ENCODE measurements at regions not wholly inside any gene's neighbourhood (a gene's known extent, or its start where the extent isn't known, plus 50 kb on each side); places are given as distances from the start of the nearest gene placed in this dataset.

DNA sequence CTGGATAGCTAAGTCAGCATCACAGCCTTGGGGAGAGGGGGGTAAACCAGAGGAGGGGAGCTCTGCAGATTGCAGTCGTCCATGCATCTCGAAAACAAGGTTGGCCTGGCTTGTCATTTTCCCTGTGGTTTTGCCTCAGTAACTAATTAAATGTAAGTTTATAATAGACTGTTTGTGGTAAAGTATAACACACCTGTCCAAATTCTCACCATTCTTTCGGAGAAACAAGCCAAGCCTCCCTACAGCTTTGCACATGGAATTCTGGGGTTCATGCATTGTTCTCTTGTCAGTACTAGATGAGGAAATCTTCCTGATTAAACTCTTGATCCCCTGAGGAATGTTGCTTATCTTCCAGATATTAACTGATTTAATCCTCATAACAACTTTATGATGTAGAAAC lies 1065.2 kb upstream of the FAM98A start:
- H3K27ac ChIP-seq (ENCODE audit: low read depth in 1 of 3, low read length in 2 of 3): no peak overlapping the region
- H3K4me3 ChIP-seq (ENCODE audit: low read depth in 1 of 3, low read length in 3 of 3): no peak overlapping the region
- DNase-seq: no peak
- H3K4me1 ChIP-seq (ENCODE audit: control insufficient read depth in 3 of 3, insufficient read depth in 2 of 3, low read depth in 1 of 3, low read length in 2 of 3): no peaks in the 10 kb centered on the region
- 61 to 72% (median 69%) methylated on average over 3 of the region's 3 CpGs for WGBS, 3 donors
- no peaks in the 10 kb centered on the region for H3K9me3 ChIP-seq (ENCODE audit: control insufficient read depth in 2 of 2, insufficient read depth in 1 of 2, low read depth in 1 of 2, low read length in 1 of 2)
- no peak for FAIRE-seq
- no peaks in the 10 kb centered on the region for H3K36me3 ChIP-seq (ENCODE audit: control insufficient read depth in 3 of 3, insufficient read depth in 2 of 3, low read depth in 1 of 3, low read length in 3 of 3)
- no peaks in the 10 kb centered on the region for H3K27me3 ChIP-seq (ENCODE audit: control insufficient read depth in 3 of 3, insufficient read depth in 3 of 3, low read length in 3 of 3)

DNA sequence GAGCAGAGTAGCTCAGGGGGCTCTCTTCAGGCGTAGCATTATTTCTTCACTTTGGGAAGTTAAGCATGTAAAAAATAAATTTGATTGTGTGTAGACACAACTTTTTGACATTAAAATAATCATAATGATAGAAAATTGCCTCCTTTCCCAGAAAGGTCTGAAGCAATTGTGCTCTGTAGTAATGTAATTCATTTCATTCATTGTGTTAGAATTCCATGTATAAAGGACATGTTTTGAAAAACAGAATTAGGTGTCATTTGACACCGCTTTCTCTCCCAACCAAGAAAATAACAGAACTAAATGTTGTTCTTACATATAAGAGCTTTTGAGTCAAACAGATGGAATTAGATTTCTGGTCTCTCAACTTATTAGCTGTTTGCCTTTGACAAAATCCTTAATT lies 1064.2 kb upstream of the FAM98A start:
- Histone ChIP-seq H3K27me3 (ENCODE audit: control insufficient read depth in 3 of 3, insufficient read depth in 3 of 3, low read length in 3 of 3) (no peaks in the 10 kb centered on the region), H3K4me1 (ENCODE audit: control insufficient read depth in 3 of 3, insufficient read depth in 2 of 3, low read depth in 1 of 3, low read length in 2 of 3) (no peaks in the 10 kb centered on the region), H3K9me3 (ENCODE audit: control insufficient read depth in 2 of 2, insufficient read depth in 1 of 2, low read depth in 1 of 2, low read length in 1 of 2) (no peaks in the 10 kb centered on the region), H3K27ac (ENCODE audit: low read depth in 1 of 3, low read length in 2 of 3) (no peak overlapping the region), H3K36me3 (ENCODE audit: control insufficient read depth in 3 of 3, insufficient read depth in 2 of 3, low read depth in 1 of 3, low read length in 3 of 3) (no peaks in the 10 kb centered on the region), H3K4me3 (ENCODE audit: low read depth in 1 of 3, low read length in 3 of 3) (no peak overlapping the region)
- no peak for FAIRE-seq
- DNase-seq: no peak
- 79 to 87% (median 81%) methylated on average over 2 of the region's 2 CpGs for WGBS, 3 donors

DNA sequence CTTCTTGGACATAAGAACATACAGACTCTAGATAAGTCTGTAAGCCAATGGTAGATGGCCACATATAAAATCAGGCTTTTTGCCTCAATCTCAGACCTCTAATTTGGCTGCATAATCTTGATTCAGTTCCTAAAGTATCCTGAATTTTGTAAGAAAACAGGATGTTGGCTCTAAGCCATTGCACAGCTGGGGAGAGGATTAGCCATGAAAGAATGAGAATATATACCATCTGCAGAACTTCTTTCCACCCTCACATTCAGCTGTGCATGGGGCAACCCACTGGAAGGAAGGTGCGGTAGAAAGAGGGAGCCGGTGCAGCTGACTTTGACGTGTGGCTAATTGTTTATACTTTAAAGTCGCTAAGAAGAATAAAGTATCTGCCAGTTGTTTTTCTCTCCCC lies 1061.6 kb upstream of the FAM98A start:
- H3K9me3 ChIP-seq (ENCODE audit: control insufficient read depth in 2 of 2, insufficient read depth in 1 of 2, low read depth in 1 of 2, low read length in 1 of 2): no peaks in the 10 kb centered on the region
- H3K4me1 ChIP-seq (ENCODE audit: control insufficient read depth in 3 of 3, insufficient read depth in 2 of 3, low read depth in 1 of 3, low read length in 2 of 3): no peaks in the 10 kb centered on the region
- 54 to 88% (median 81%) methylated on average over 4 of the region's 4 CpGs for WGBS, 3 donors
- H3K36me3 ChIP-seq (ENCODE audit: control insufficient read depth in 3 of 3, insufficient read depth in 2 of 3, low read depth in 1 of 3, low read length in 3 of 3): no peaks in the 10 kb centered on the region
- no peaks in the 10 kb centered on the region for H3K27me3 ChIP-seq (ENCODE audit: control insufficient read depth in 3 of 3, insufficient read depth in 3 of 3, low read length in 3 of 3)
- H3K27ac ChIP-seq (ENCODE audit: low read depth in 1 of 3, low read length in 2 of 3): no peak overlapping the region
- H3K4me3 ChIP-seq (ENCODE audit: low read depth in 1 of 3, low read length in 3 of 3): no peak overlapping the region
- FAIRE-seq (no peak), DNase-seq (no peak)

DNA sequence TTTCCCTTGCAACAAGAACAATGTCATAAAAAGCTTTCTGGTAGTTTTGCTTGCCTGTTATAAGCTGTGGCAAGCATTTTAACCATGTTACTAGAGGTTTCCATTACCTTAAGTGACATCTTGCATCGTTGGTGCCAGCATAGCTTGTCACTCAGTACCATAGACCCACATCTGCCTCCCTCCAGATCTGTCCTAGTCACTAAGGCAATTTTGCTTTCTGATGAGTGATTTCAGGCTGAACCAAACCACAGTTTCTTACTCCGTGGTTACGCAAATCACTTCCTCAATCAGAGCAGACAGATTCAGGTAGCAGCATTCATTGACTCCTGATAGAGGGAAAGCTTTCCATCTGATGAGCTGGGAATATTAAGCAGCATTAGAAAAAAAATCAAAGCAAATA lies 1057.5 kb upstream of the FAM98A start:
- no peak for DNase-seq
- Histone ChIP-seq H3K9me3 (ENCODE audit: control insufficient read depth in 2 of 2, insufficient read depth in 1 of 2, low read depth in 1 of 2, low read length in 1 of 2) (no peaks in the 10 kb centered on the region), H3K36me3 (ENCODE audit: control insufficient read depth in 3 of 3, insufficient read depth in 2 of 3, low read depth in 1 of 3, low read length in 3 of 3) (no peaks in the 10 kb centered on the region), H3K4me1 (ENCODE audit: control insufficient read depth in 3 of 3, insufficient read depth in 2 of 3, low read depth in 1 of 3, low read length in 2 of 3) (no peaks in the 10 kb centered on the region), H3K27ac (ENCODE audit: low read depth in 1 of 3, low read length in 2 of 3) (no peak overlapping the region), H3K27me3 (ENCODE audit: control insufficient read depth in 3 of 3, insufficient read depth in 3 of 3, low read length in 3 of 3) (no peaks in the 10 kb centered on the region), H3K4me3 (ENCODE audit: low read depth in 1 of 3, low read length in 3 of 3) (no peak overlapping the region)
- FAIRE-seq: no peak
- WGBS, 3 donors: 72 to 76% (median 73%) methylated on average over 3 of the region's 3 CpGs

DNA sequence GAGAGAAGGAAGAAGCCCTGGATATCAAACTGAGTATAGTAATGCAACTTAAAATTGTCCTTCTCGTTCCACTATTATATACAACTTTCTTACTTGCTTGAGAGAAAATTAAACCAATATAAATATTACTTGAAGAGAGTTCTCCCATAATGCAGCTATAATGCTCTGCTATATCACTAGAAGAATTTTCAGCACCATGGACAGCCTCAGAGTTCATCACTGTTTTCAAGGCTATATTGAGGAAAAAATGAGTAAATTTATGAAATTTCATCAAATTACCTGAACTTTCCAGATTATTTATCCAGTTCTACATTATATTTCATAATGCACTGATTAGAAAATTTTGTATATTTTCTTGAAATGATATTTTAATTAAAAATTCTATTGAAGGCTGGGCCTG lies 1053.5 kb upstream of the FAM98A start:
- H3K4me3 ChIP-seq (ENCODE audit: low read depth in 1 of 3, low read length in 3 of 3): no peak overlapping the region
- no peaks in the 10 kb centered on the region for H3K27me3 ChIP-seq (ENCODE audit: control insufficient read depth in 3 of 3, insufficient read depth in 3 of 3, low read length in 3 of 3)
- no peak for FAIRE-seq
- no peaks in the 10 kb centered on the region for H3K4me1 ChIP-seq (ENCODE audit: control insufficient read depth in 3 of 3, insufficient read depth in 2 of 3, low read depth in 1 of 3, low read length in 2 of 3)
- peak in 1 of 2 donors; percentile 16 for DNase-seq
- WGBS, 3 donors: 59 to 73% (median 60%) methylated on average over 1 of the region's 1 CpG
- no peak overlapping the region for H3K27ac ChIP-seq (ENCODE audit: low read depth in 1 of 3, low read length in 2 of 3)
- no peaks in the 10 kb centered on the region for H3K9me3 ChIP-seq (ENCODE audit: control insufficient read depth in 2 of 2, insufficient read depth in 1 of 2, low read depth in 1 of 2, low read length in 1 of 2)
- H3K36me3 ChIP-seq (ENCODE audit: control insufficient read depth in 3 of 3, insufficient read depth in 2 of 3, low read depth in 1 of 3, low read length in 3 of 3): no peaks in the 10 kb centered on the region

DNA sequence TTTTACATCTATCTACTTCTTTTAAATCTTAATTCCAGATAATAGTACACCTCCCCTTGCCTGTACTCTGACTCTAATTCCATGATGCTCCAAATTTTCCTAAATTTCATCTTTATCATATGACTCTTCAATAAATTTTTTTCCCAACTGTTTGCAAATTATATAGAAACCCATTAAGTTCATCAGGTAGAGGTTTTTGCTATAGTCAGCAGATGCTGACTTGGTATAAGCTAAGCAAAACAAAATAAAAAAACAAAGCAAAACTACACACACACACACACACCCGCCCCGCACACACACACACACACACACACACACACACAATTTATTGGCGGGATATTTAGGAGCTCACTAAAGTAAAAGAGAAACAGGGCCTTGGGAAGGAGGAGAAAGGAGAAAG lies 1047.8 kb upstream of the FAM98A start:
- no peak overlapping the region for H3K27ac ChIP-seq (ENCODE audit: low read depth in 1 of 3, low read length in 2 of 3)
- WGBS, 3 donors: 89 to 94% (median 91%) methylated on average over 3 of the region's 3 CpGs
- no peak overlapping the region for H3K4me3 ChIP-seq (ENCODE audit: low read depth in 1 of 3, low read length in 3 of 3)
- no peaks in the 10 kb centered on the region for H3K27me3 ChIP-seq (ENCODE audit: control insufficient read depth in 3 of 3, insufficient read depth in 3 of 3, low read length in 3 of 3)
- no peaks in the 10 kb centered on the region for H3K4me1 ChIP-seq (ENCODE audit: control insufficient read depth in 3 of 3, insufficient read depth in 2 of 3, low read depth in 1 of 3, low read length in 2 of 3)
- H3K36me3 ChIP-seq (ENCODE audit: control insufficient read depth in 3 of 3, insufficient read depth in 2 of 3, low read depth in 1 of 3, low read length in 3 of 3): no peaks in the 10 kb centered on the region
- H3K9me3 ChIP-seq (ENCODE audit: control insufficient read depth in 2 of 2, insufficient read depth in 1 of 2, low read depth in 1 of 2, low read length in 1 of 2): no peaks in the 10 kb centered on the region
- FAIRE-seq (no peak), DNase-seq (no peak)

DNA sequence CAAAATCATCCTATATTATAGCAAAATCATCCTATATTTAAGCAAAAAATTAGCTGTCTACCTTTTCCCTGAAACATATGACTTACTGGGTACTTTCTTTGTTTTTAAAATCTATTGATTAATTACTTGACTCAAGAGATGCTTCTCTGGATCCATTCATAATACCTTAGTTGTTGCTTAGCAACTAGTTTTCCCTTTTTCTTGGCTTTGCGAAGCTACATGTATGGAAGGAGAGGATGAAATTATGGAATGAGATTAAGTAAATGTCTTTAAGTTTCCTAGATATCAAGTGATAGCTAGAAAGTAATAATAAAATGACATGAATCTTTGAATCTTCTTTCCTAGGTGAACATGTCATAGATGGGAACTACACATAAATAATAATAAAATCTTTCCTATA lies 1033.2 kb upstream of the FAM98A start:
- FAIRE-seq (no peak), DNase-seq (no peak)
- Histone ChIP-seq H3K4me3 (ENCODE audit: low read depth in 1 of 3, low read length in 3 of 3) (no peak overlapping the region), H3K27me3 (ENCODE audit: control insufficient read depth in 3 of 3, insufficient read depth in 3 of 3, low read length in 3 of 3) (no peaks in the 10 kb centered on the region), H3K27ac (ENCODE audit: low read depth in 1 of 3, low read length in 2 of 3) (no peak overlapping the region), H3K9me3 (ENCODE audit: control insufficient read depth in 2 of 2, insufficient read depth in 1 of 2, low read depth in 1 of 2, low read length in 1 of 2) (no peaks in the 10 kb centered on the region), H3K4me1 (ENCODE audit: control insufficient read depth in 3 of 3, insufficient read depth in 2 of 3, low read depth in 1 of 3, low read length in 2 of 3) (no peaks in the 10 kb centered on the region), H3K36me3 (ENCODE audit: control insufficient read depth in 3 of 3, insufficient read depth in 2 of 3, low read depth in 1 of 3, low read length in 3 of 3) (no peaks in the 10 kb centered on the region)
- WGBS, 3 donors: 88 to 95% (median 89%) methylated on average over 1 of the region's 1 CpG

DNA sequence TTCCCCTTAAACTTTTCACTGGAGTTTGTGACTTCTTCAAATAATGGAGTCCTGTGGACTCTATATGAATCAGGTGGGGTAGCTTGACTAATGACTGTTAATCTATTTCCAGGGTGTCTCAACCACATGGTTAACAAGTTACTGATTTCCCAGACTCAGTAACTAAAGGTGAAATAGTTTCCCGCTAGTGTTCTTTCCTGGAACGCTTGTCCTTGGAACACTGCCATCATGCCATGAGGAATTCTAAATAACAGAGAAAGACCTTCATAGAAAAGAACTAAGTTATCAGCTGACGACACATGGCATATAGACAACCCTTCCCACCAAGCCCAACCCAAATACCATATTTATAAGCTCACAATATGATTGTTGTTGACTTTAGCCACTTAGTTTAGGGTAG lies 1027.9 kb upstream of the FAM98A start:
- FAIRE-seq: no peak
- H3K4me1 ChIP-seq (ENCODE audit: control insufficient read depth in 3 of 3, insufficient read depth in 2 of 3, low read depth in 1 of 3, low read length in 2 of 3): no peaks in the 10 kb centered on the region
- H3K27ac ChIP-seq (ENCODE audit: low read depth in 1 of 3, low read length in 2 of 3): no peak overlapping the region
- H3K4me3 ChIP-seq (ENCODE audit: low read depth in 1 of 3, low read length in 3 of 3): no peak overlapping the region
- no peaks in the 10 kb centered on the region for H3K36me3 ChIP-seq (ENCODE audit: control insufficient read depth in 3 of 3, insufficient read depth in 2 of 3, low read depth in 1 of 3, low read length in 3 of 3)
- H3K27me3 ChIP-seq (ENCODE audit: control insufficient read depth in 3 of 3, insufficient read depth in 3 of 3, low read length in 3 of 3): no peaks in the 10 kb centered on the region
- WGBS, 3 donors: 22 to 49% (median 38%) methylated on average over 3 of the region's 3 CpGs
- DNase-seq: peak in 1 of 2 donors; percentile 27
- H3K9me3 ChIP-seq (ENCODE audit: control insufficient read depth in 2 of 2, insufficient read depth in 1 of 2, low read depth in 1 of 2, low read length in 1 of 2): no peaks in the 10 kb centered on the region

DNA sequence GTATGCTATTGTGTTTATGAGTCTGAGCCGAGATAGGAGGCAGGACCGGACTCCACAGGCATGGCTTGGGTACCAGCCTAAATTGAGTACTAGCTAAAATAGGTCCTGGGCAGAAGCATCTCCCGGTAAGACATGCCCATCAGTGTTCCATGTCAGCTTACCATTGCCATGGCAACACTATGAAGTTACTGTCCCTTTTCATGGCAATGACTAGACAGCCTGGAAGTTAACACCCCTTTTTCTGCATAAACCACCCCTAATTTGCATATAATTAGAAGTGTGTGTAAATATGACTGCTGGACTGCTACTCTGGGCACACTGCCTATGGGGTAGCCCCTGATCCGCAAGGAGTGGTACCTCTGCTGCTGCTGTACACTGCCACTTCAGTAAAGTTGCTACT lies 1005.1 kb upstream of the FAM98A start:
- Histone ChIP-seq H3K36me3 (ENCODE audit: control insufficient read depth in 3 of 3, insufficient read depth in 2 of 3, low read depth in 1 of 3, low read length in 3 of 3) (no peaks in the 10 kb centered on the region), H3K9me3 (ENCODE audit: control insufficient read depth in 2 of 2, insufficient read depth in 1 of 2, low read depth in 1 of 2, low read length in 1 of 2) (no peaks in the 10 kb centered on the region), H3K4me1 (ENCODE audit: control insufficient read depth in 3 of 3, insufficient read depth in 2 of 3, low read depth in 1 of 3, low read length in 2 of 3) (no peaks in the 10 kb centered on the region), H3K27me3 (ENCODE audit: control insufficient read depth in 3 of 3, insufficient read depth in 3 of 3, low read length in 3 of 3) (no peaks in the 10 kb centered on the region), H3K27ac (ENCODE audit: low read depth in 1 of 3, low read length in 2 of 3) (no peak overlapping the region), H3K4me3 (ENCODE audit: low read depth in 1 of 3, low read length in 3 of 3) (no peak overlapping the region)
- 86 to 97% (median 93%) methylated on average over 2 to 3 of the region's 4 CpGs for WGBS, 3 donors
- FAIRE-seq (no peak), DNase-seq (no peak)

Data from small intestine (tissue), 7 donors.